Neural cell (in vitro differentiated cells): ENCODE measurements at regions not wholly inside any gene's neighbourhood (a gene's known extent, or its start where the extent isn't known, plus 50 kb on each side); places are given as distances from the start of the nearest gene placed in this dataset.

Source experiments
- H2AFZ ChIP-seq: fragments of 200-600, 300-800 bp; sonication (generic), shearing (Covaris generic); 2 replicates; pipeline ENCODE4 v1.6.0; 2014; ENCODE audit warnings: low read depth, mild to moderate bottlenecking, antibody characterized with exemption, low read length, moderate library complexity
- H3F3A ChIP-seq: fragments of 200-600 bp; shearing (Covaris generic); 2 replicates; pipeline ENCODE4 v1.6.1; 2016; ENCODE audit warnings: mild to moderate bottlenecking, moderate library complexity, mixed read lengths, antibody characterized with exemption, low read length; ENCODE audit not compliant: insufficient read depth, poor library complexity, severe bottlenecking
- H3K27ac ChIP-seq: fragments of 200-600, 300-800 bp; sonication (generic), shearing (Covaris generic); 2 replicates; pipeline ENCODE4 v1.5.1; 2014; ENCODE audit warnings: mild to moderate bottlenecking, low read length, moderate library complexity
- H3K27me3 ChIP-seq: fragments of 300-800, 200-600 bp; sonication (generic), shearing (Covaris generic); 2 replicates; pipeline ENCODE4 v1.6.0; 2014; ENCODE audit warnings: mild to moderate bottlenecking, low read depth, low read length, moderate library complexity; ENCODE audit not compliant: insufficient read depth
- H3K36me3 ChIP-seq: fragments of 300-800, 200-600 bp; sonication (generic), shearing (Covaris generic); 2 replicates; pipeline ENCODE4 v1.5.1; 2014; ENCODE audit warnings: mild to moderate bottlenecking, antibody characterized with exemption, low read length, moderate library complexity; ENCODE audit not compliant: insufficient read depth
- H3K4me2 ChIP-seq: fragments of 300-800, 200-600 bp; sonication (generic), shearing (Covaris generic); 2 replicates; pipeline ENCODE4 v1.6.0; 2014; ENCODE audit warnings: mild to moderate bottlenecking, low read length
- H3K4me3 ChIP-seq: fragments of 300-800, 200-600 bp; sonication (generic), shearing (Covaris generic); 2 replicates; pipeline ENCODE4 v1.5.1; 2014; ENCODE audit warnings: mild to moderate bottlenecking, low read length, moderate library complexity
- H3K79me2 ChIP-seq: fragments of 200-600 bp; shearing (Covaris generic); replicated peaks from 2 replicates; pipeline ENCODE4 v1.6.0; 2014; ENCODE audit warnings: mild to moderate bottlenecking, low read length, moderate library complexity; ENCODE audit not compliant: insufficient read depth
- H3K9ac ChIP-seq: fragments of 300-800, 200-600 bp; sonication (generic), shearing (Covaris generic); 2 replicates; pipeline ENCODE4 v1.6.1; 2016; ENCODE audit warnings: mild to moderate bottlenecking, low read length, mixed read lengths
- H3K9me2 ChIP-seq: fragments of 200-600 bp; shearing (Covaris generic); 2 replicates; pipeline ENCODE4 v1.6.1; 2016; ENCODE audit warnings: mild to moderate bottlenecking, low read length, mixed read lengths; ENCODE audit not compliant: insufficient read depth
- H3K9me3 ChIP-seq: fragments of 200-600, 300-800 bp; sonication (generic), shearing (Covaris generic); 2 replicates; pipeline ENCODE4 v1.6.1; 2016; ENCODE audit warnings: mild to moderate bottlenecking, mixed run types, low read length, moderate library complexity, mixed read lengths
- H4K20me1 ChIP-seq: fragments of 200-600 bp; shearing (Covaris generic); 2 replicates; pipeline ENCODE4 v1.6.1; 2016; ENCODE audit warnings: mild to moderate bottlenecking, mixed run types; ENCODE audit not compliant: insufficient read depth
- CTCF ChIP-seq: fragments of 450-650 bp; IDR thresholded peaks from 2 replicates; pipeline ENCODE4 v1.5.1; 2014; ENCODE audit warnings: antibody characterized with exemption, mild to moderate bottlenecking, moderate library complexity; ENCODE audit not compliant: poor library complexity, severe bottlenecking
- EP300 ChIP-seq: fragments of 450-650 bp; conservative IDR thresholded peaks from 2 replicates; pipeline ENCODE4 v1.6.1; 2014; ENCODE audit warnings: antibody characterized with exemption, mild to moderate bottlenecking, moderate library complexity; ENCODE audit not compliant: poor library complexity, severe bottlenecking
- EZH2 ChIP-seq: fragments of 200-600, 300-800 bp; shearing (Covaris generic), sonication (generic); IDR thresholded peaks from 2 replicates; pipeline ENCODE4 v1.6.1; 2014; ENCODE audit warnings: antibody characterized with exemption, low read length, borderline replicate concordance, mild to moderate bottlenecking; ENCODE audit not compliant: insufficient read depth, poor library complexity, severe bottlenecking
- MXI1 ChIP-seq: fragments of 450-650 bp; conservative IDR thresholded peaks from 2 replicates; pipeline ENCODE4 v1.6.1; 2014; ENCODE audit warnings: antibody characterized with exemption, mild to moderate bottlenecking; ENCODE audit not compliant: poor library complexity, severe bottlenecking
- POLR2AphosphoS5 ChIP-seq: IDR thresholded peaks from 2 replicates; pipeline ENCODE4 v1.6.1; 2012
- RAD21 ChIP-seq: fragments of 450-650 bp; conservative IDR thresholded peaks from 2 replicates; pipeline ENCODE4 v1.6.1; 2014; ENCODE audit warnings: antibody characterized with exemption, mild to moderate bottlenecking, moderate library complexity
- REST ChIP-seq: IDR thresholded peaks from 2 replicates; pipeline ENCODE4 v1.6.1; 2012; ENCODE audit warnings: borderline replicate concordance
- SMC3 ChIP-seq: fragments of 450-650 bp; conservative IDR thresholded peaks from 2 replicates; pipeline ENCODE4 v1.6.1; 2014; ENCODE audit warnings: antibody characterized with exemption, mild to moderate bottlenecking, moderate library complexity; ENCODE audit not compliant: poor library complexity
- TAF1 ChIP-seq: IDR thresholded peaks from 2 replicates; pipeline ENCODE4 v1.6.1; 2012; ENCODE audit warnings: low read depth

DNA sequence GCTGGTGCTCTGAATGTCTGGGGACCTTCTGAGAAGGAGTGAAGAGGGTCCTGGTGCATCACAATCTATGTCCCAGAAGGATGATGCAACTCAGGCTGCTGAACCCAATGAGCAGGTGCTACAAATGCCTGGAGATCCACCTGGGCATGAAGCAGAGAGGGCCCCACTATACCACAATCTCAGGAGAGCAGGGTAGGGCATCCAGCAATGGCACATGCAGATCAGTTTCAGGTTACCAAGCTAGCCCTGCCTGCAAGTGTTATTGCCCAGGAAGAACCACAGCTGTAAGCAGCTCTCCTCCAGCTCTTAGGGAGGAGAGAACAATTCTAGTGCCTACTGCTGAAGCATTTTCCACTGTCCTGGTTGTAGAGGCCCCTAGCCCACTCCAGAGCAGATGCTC lies 389.2 kb upstream of the TNC start:
- Histone ChIP-seq H3K9me3 (no peaks in the 10 kb centered on the region), H3F3A (no peaks in the 10 kb centered on the region), H3K4me3 (no peak overlapping the region), H3K79me2 (no peaks in the 10 kb centered on the region), H2AFZ (no peak overlapping the region), H3K4me2 (no peak overlapping the region), H3K9ac (no peak overlapping the region), H3K27me3 (no peaks in the 10 kb centered on the region), H3K9me2 (no peaks in the 10 kb centered on the region), H3K36me3 (no peaks in the 10 kb centered on the region), H4K20me1 (no peaks in the 10 kb centered on the region), H3K27ac (no peak overlapping the region)
- no peak for TF ChIP-seq REST
- TF ChIP-seq TAF1: no peak
- no peak for TF ChIP-seq RAD21
- no peak for TF ChIP-seq CTCF
- TF ChIP-seq EZH2: no peak

DNA sequence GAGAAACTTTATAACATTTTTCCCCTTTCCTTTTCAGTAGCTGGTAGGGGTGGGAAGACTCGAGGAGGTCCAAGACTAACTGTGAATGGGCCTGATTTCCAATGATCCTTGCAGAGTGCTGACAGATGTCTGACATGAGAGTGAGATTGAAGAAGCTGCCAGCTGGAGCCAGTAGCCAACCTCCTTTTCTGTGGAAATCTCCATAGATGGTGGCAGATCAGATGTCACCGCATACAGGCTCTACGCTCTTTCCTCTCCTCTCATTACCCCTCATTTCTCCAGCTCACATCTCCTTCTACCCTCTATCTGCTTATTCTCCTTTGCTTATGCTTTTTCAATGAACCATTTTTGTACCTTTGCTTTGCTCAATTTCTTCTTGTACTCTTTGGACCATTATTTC lies 395.2 kb upstream of the TNC start:
- H3K9me3 ChIP-seq: no peaks in the 10 kb centered on the region
- H3K4me2 ChIP-seq: no peak overlapping the region
- H3K27me3 ChIP-seq: no peaks in the 10 kb centered on the region

More for the DNA sequence above, 395.2 kb upstream of the TNC start:
- no peaks in the 10 kb centered on the region for H3K36me3 ChIP-seq
- TF ChIP-seq REST: no peak
- TF ChIP-seq SMC3: no peak
- TF ChIP-seq MXI1: no peak
- TF ChIP-seq CTCF: no peak
- TF ChIP-seq RAD21: no peak
- no peak for TF ChIP-seq TAF1
- TF ChIP-seq EP300: no peak
- TF ChIP-seq POLR2AphosphoS5: no peak
- no peak for TF ChIP-seq EZH2
- no peak overlapping the region for H2AFZ ChIP-seq
- no peaks in the 10 kb centered on the region for H4K20me1 ChIP-seq
- no peaks in the 10 kb centered on the region for H3K79me2 ChIP-seq
- H3K4me3 ChIP-seq: no peak overlapping the region
- H3F3A ChIP-seq: no peaks in the 10 kb centered on the region
- H3K27ac ChIP-seq: no peak overlapping the region
- no peak overlapping the region for H3K9ac ChIP-seq
- H3K9me2 ChIP-seq: no peaks in the 10 kb centered on the region
